PC-3 (cell line): ENCODE measurements at regions not wholly inside any gene's neighbourhood (a gene's known extent, or its start where the extent isn't known, plus 50 kb on each side); places are given as distances from the start of the nearest gene placed in this dataset.

Experiments used
- CTCF ChIP-seq: fragments of 300-600 bp; sonication (generic); conservative IDR thresholded peaks from 2 replicates; pipeline ENCODE4 v1.5.1; 2017; ENCODE audit warnings: antibody characterized with exemption, low read depth, mild to moderate bottlenecking, low read length
- EZH2 ChIP-seq: fragments of 300-600 bp; sonication (generic); IDR thresholded peaks from one replicate; pipeline ENCODE4 v1.6.1; 2017; ENCODE audit warnings: antibody characterized with exemption, mild to moderate bottlenecking, low read length; ENCODE audit not compliant: unreplicated experiment

GRCh38 chr13:40152145-40152544, 496.7 kb downstream of the COG6 start:
- TF ChIP-seq EZH2 (no peak), CTCF (0 out of 2 replicates have a peak, but pooled peaks have one; percentile 13)
